ENCODE measurements at regions not wholly inside any gene's neighbourhood (a gene's known extent, or its start where the extent isn't known, plus 50 kb on each side); places are given as distances from the start of the nearest gene placed in this dataset.

GRCh38 chr4:58042176-58042575 is 932.0 kb upstream of the IGFBP7 start:
- DNase-seq (ENCODE audit: extremely low read depth, insufficient read length), result no peak
- Histone ChIP-seq H3K27me3 (replicated peaks; ENCODE audit: control insufficient read depth, insufficient read depth, low read length) (no peaks in the 10 kb centered on the region), H3K36me3 (ENCODE audit: control insufficient read depth, insufficient read depth, low read length) (no peaks in the 10 kb centered on the region), H3K4me3 (replicated peaks; ENCODE audit: low read depth, low read length) (no peak overlapping the region)
- no peak for TF ChIP-seq CTCF (IDR thresholded peaks at IDR 0.05; ENCODE audit: insufficient read depth, low read length, poor library complexity, severe bottlenecking)

GRCh38 chr4:57993944-57994343 is 883.8 kb upstream of the IGFBP7 start:
- TF ChIP-seq CTCF (IDR thresholded peaks at IDR 0.05; ENCODE audit: insufficient read depth, low read length, poor library complexity, severe bottlenecking), result no peak
- H3K36me3 ChIP-seq (ENCODE audit: control insufficient read depth, insufficient read depth, low read length), result no peaks in the 10 kb centered on the region
- no peak overlapping the region for H3K4me3 ChIP-seq (replicated peaks; ENCODE audit: low read depth, low read length)
- DNase-seq (ENCODE audit: extremely low read depth, insufficient read length), result no peak
- no peaks in the 10 kb centered on the region for H3K27me3 ChIP-seq (replicated peaks; ENCODE audit: control insufficient read depth, insufficient read depth, low read length)

GRCh38 chr4:57989430-57989829 is 879.2 kb upstream of the IGFBP7 start:
- TF ChIP-seq CTCF (IDR thresholded peaks at IDR 0.05; ENCODE audit: insufficient read depth, low read length, poor library complexity, severe bottlenecking), result no peak
- DNase-seq (ENCODE audit: extremely low read depth, insufficient read length), result no peak
- Histone ChIP-seq H3K36me3 (ENCODE audit: control insufficient read depth, insufficient read depth, low read length) (no peaks in the 10 kb centered on the region), H3K4me3 (replicated peaks; ENCODE audit: low read depth, low read length) (no peak overlapping the region), H3K27me3 (replicated peaks; ENCODE audit: control insufficient read depth, insufficient read depth, low read length) (no peaks in the 10 kb centered on the region)

GRCh38 chr4:57985161-57985560 is 875.0 kb upstream of the IGFBP7 start:
- Histone ChIP-seq H3K27me3 (replicated peaks; ENCODE audit: control insufficient read depth, insufficient read depth, low read length) (no peaks in the 10 kb centered on the region), H3K36me3 (ENCODE audit: control insufficient read depth, insufficient read depth, low read length) (no peaks in the 10 kb centered on the region), H3K4me3 (replicated peaks; ENCODE audit: low read depth, low read length) (no peak overlapping the region)
- no peak for TF ChIP-seq CTCF (IDR thresholded peaks at IDR 0.05; ENCODE audit: insufficient read depth, low read length, poor library complexity, severe bottlenecking)
- DNase-seq (ENCODE audit: extremely low read depth, insufficient read length), result no peak

- DNase-seq (ENCODE audit: extremely low read depth, insufficient read length), result no peak
- no peak overlapping the region for H3K4me3 ChIP-seq (replicated peaks; ENCODE audit: low read depth, low read length)
- H3K27me3 ChIP-seq (replicated peaks; ENCODE audit: control insufficient read depth, insufficient read depth, low read length), result no peaks in the 10 kb centered on the region
- TF ChIP-seq CTCF (IDR thresholded peaks at IDR 0.05; ENCODE audit: insufficient read depth, low read length, poor library complexity, severe bottlenecking), result no peak
- no peaks in the 10 kb centered on the region for H3K36me3 ChIP-seq (ENCODE audit: control insufficient read depth, insufficient read depth, low read length)
Observed at GRCh38 chr4:57981123-57981522, 870.9 kb upstream of the IGFBP7 start.

GRCh38 chr4:57974821-57975220 is 864.6 kb upstream of the IGFBP7 start:
- TF ChIP-seq CTCF (IDR thresholded peaks at IDR 0.05; ENCODE audit: insufficient read depth, low read length, poor library complexity, severe bottlenecking), result no peak
- H3K4me3 ChIP-seq (replicated peaks; ENCODE audit: low read depth, low read length), result no peak overlapping the region
- DNase-seq (ENCODE audit: extremely low read depth, insufficient read length), result no peak
- H3K36me3 ChIP-seq (ENCODE audit: control insufficient read depth, insufficient read depth, low read length), result no peaks in the 10 kb centered on the region
- no peaks in the 10 kb centered on the region for H3K27me3 ChIP-seq (replicated peaks; ENCODE audit: control insufficient read depth, insufficient read depth, low read length)

All from GM06990 (cell line).